PC-9 (cell line): ENCODE measurements at regions not wholly inside any gene's neighbourhood (a gene's known extent, or its start where the extent isn't known, plus 50 kb on each side); places are given as distances from the start of the nearest gene placed in this dataset.

Source experiments
- BruUV-seq: library from RNA; stranded (reverse); fragments of 400-500 nt; replicated peaks from 2 replicates; lab custom pipeline; 2021; lab: Mats Ljungman, UMichigan
- CTCF ChIA-PET: fragments of 300-600 bp; sonication (Branson Sonifier 250); formaldehyde crosslinking; loops from one replicate; lab custom pipeline; 2022; ENCODE audit warnings: antibody characterized with exemption; lab: Charles Lee
- POLR2A ChIA-PET: fragments of 300-600 bp; sonication (Branson Sonifier 250); formaldehyde crosslinking; loops from one replicate; lab custom pipeline; 2022; ENCODE audit warnings: antibody characterized with exemption; ENCODE audit not compliant: unreplicated experiment; lab: Charles Lee
- DNase-seq, 2 experiments: peaks; one replicate each; pipeline versions ENCODE4 v3.0.0 to v3.0.0-alpha.2; 2015 to 2022; ENCODE audit warnings: mixed read lengths in 1 of 2
- H2AFZ ChIP-seq: fragments of 200-600 bp; sonication (generic); 2 replicates; pipeline ENCODE4 v1.8.1; 2017; ENCODE audit warnings: antibody characterized with exemption
- H3F3A ChIP-seq: fragments of 200-600 bp; sonication (generic); 2 replicates; pipeline ENCODE4 v1.8.1; 2017; ENCODE audit warnings: antibody characterized with exemption, mild to moderate bottlenecking, low read depth; ENCODE audit not compliant: insufficient read depth
- H3K27ac ChIP-seq: fragments of 200-600 bp; sonication (generic); 2 replicates; pipeline ENCODE4 v1.6.1; 2016; ENCODE audit warnings: mixed run types
- H3K27me3 ChIP-seq: fragments of 200-600 bp; sonication (generic); 2 replicates; pipeline ENCODE4 v1.6.1; 2016; ENCODE audit warnings: low read depth, mixed run types; ENCODE audit not compliant: insufficient read depth
- H3K36me3 ChIP-seq: fragments of 200-600 bp; sonication (generic); 2 replicates; pipeline ENCODE4 v1.6.1; 2016; ENCODE audit warnings: low read depth, mixed run types
- H3K4me1 ChIP-seq: fragments of 200-600 bp; sonication (generic); replicated peaks from 2 replicates; pipeline ENCODE4 v1.6.1; 2016; ENCODE audit warnings: mixed run types; ENCODE audit not compliant: insufficient read depth
- H3K4me2 ChIP-seq: fragments of 200-600 bp; sonication (generic); 2 replicates; pipeline ENCODE4 v1.6.1; 2017; ENCODE audit warnings: mixed run types
- H3K4me3 ChIP-seq: fragments of 200-600 bp; sonication (generic); 2 replicates; pipeline ENCODE4 v1.6.1; 2016; ENCODE audit warnings: mixed run types
- H3K79me2 ChIP-seq: fragments of 200-600 bp; sonication (generic); 2 replicates; pipeline ENCODE4 v1.6.1; 2017; ENCODE audit warnings: low read depth, mixed run types
- H3K9me2 ChIP-seq: fragments of 200-600 bp; sonication (generic); 2 replicates; pipeline ENCODE4 v1.8.1; 2017; ENCODE audit warnings: mild to moderate bottlenecking; ENCODE audit not compliant: insufficient read depth
- H3K9me3 ChIP-seq: fragments of 200-600 bp; sonication (generic); 2 replicates; pipeline ENCODE4 v1.8.1; 2016; ENCODE audit warnings: low read depth; ENCODE audit not compliant: insufficient read depth
- H4K20me1 ChIP-seq: fragments of 200-600 bp; sonication (generic); 2 replicates; pipeline ENCODE4 v1.8.1; 2017; ENCODE audit not compliant: insufficient read depth
- CTCF ChIP-seq: fragments of 200-600 bp; sonication (generic); conservative IDR thresholded peaks from 2 replicates; pipeline ENCODE4 v1.6.1; 2017; ENCODE audit warnings: mixed run types, antibody characterized with exemption, mild to moderate bottlenecking, moderate library complexity
- EZH2 ChIP-seq: fragments of 200-600 bp; sonication (generic); IDR thresholded peaks from 2 replicates; pipeline ENCODE4 v1.8.0; 2017; ENCODE audit warnings: antibody characterized with exemption, low read depth
- intact Hi-C: fragments of 100-400 bp; cut with micrococcal nuclease; formaldehyde crosslinking; loops from one replicate; pipeline ENCODE4 v1.10.0; 2022; ENCODE audit not compliant: unreplicated experiment

- no peak overlapping the region for H3K4me3 ChIP-seq
- no peaks in the 10 kb centered on the region for H3K9me2 ChIP-seq
- TF ChIP-seq CTCF (no peak), EZH2 (no peak)
- no peak for DNase-seq
- no TSS peak for BruUV-seq
- H3F3A ChIP-seq, result no peaks in the 10 kb centered on the region
- H3K27ac ChIP-seq, result no peak overlapping the region
- H3K4me1 ChIP-seq, result no peaks in the 10 kb centered on the region
- no peaks in the 10 kb centered on the region for H3K79me2 ChIP-seq
- no peaks in the 10 kb centered on the region for H4K20me1 ChIP-seq
- intact Hi-C loops, result loop anchor here (2.0 kb wide), 1 partner anchor 71 kb away; no protein-coding TSS in a partner anchor
- no peaks in the 10 kb centered on the region for H3K9me3 ChIP-seq
- ChIA-PET POLR2A (no interaction called here), CTCF (no interaction called here)
- peaks cover 18% of the 10 kb centered on the region for H3K27me3 ChIP-seq
- H2AFZ ChIP-seq, result no peak overlapping the region
- H3K36me3 ChIP-seq, result no peaks in the 10 kb centered on the region
- H3K4me2 ChIP-seq, result no peak overlapping the region
These were observed 68.1 kb upstream of the FOXK1 start for GRCh38 chr7:4613846-4614548.

DNA sequence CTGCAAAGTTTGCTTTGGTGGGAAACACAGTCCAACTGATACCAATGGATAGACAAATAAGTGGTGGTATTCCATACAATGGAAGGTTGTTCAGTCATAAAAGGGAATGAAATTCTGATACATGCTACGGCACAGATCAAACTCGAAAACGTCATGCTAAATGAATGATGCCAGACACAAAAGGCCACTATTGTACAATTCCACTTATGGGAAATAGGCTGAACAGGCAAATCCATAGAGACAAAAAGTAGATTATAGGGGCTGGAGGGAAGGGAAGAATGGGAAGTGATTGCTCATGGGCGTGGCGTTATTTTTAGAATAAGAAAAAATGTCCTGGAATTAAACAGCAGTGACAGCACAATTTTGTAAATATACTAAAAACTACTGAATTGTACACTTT is 66.0 kb upstream of the FOXK1 start:
- H2AFZ ChIP-seq, result no peak overlapping the region
- H4K20me1 ChIP-seq, result no peaks in the 10 kb centered on the region
- no peak for TF ChIP-seq CTCF
- no peak for TF ChIP-seq EZH2
- H3F3A ChIP-seq, result no peaks in the 10 kb centered on the region
- no peaks in the 10 kb centered on the region for H3K9me2 ChIP-seq
- no peak for DNase-seq
- H3K4me2 ChIP-seq, result no peak overlapping the region
- peaks cover 28% of the 10 kb centered on the region for H3K27me3 ChIP-seq
- POLR2A ChIA-PET, result no interaction called here
- no peaks in the 10 kb centered on the region for H3K9me3 ChIP-seq
- intact Hi-C loops, result no loop called here
- H3K4me3 ChIP-seq, result no peak overlapping the region
- CTCF ChIA-PET, result no interaction called here
- no peaks in the 10 kb centered on the region for H3K36me3 ChIP-seq
- no peak overlapping the region for H3K27ac ChIP-seq
- BruUV-seq, result no TSS peak
- H3K4me1 ChIP-seq, result no peaks in the 10 kb centered on the region
- H3K79me2 ChIP-seq, result no peaks in the 10 kb centered on the region

DNA sequence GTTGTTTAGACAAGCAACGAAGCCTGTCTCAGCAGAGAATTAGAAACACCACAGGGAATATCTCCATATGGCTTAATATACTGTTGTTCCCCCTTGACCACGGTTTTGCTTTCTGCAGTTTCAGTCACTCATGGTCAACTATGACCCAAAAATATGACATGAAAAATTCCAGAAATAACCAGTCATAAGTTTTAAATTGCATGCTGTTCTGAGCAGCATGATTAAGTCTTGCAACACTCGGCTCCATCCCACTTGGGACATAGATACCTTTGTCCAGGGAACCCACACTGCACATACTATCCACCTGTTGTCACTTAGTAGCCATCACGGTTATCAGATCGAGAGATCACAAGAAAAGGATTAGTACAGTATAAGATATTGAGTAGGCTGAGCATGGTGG is 60.7 kb upstream of the FOXK1 start:
- TF ChIP-seq CTCF, result no peak
- no peak for TF ChIP-seq EZH2
- Histone ChIP-seq H4K20me1 (no peaks in the 10 kb centered on the region), H3K79me2 (no peaks in the 10 kb centered on the region), H3K9me2 (no peaks in the 10 kb centered on the region), H3K36me3 (no peaks in the 10 kb centered on the region), H2AFZ (no peak overlapping the region), H3F3A (no peaks in the 10 kb centered on the region), H3K27me3 (peaks cover 29% of the 10 kb centered on the region), H3K4me3 (no peak overlapping the region), H3K4me1 (no peaks in the 10 kb centered on the region), H3K9me3 (no peaks in the 10 kb centered on the region), H3K4me2 (no peak overlapping the region), H3K27ac (no peak overlapping the region)
- no peak for DNase-seq
- ChIA-PET CTCF (no interaction called here), POLR2A (no interaction called here)
- no TSS peak for BruUV-seq
- intact Hi-C loops, result no loop called here
